Gastroesophageal sphincter (tissue), 4 donors: ENCODE measurements at regions not wholly inside any gene's neighbourhood (a gene's known extent, or its start where the extent isn't known, plus 50 kb on each side); places are given as distances from the start of the nearest gene placed in this dataset.

Experiments
- ATAC-seq: fragments of 150-250 bp; one replicate; pipeline ENCODE4 v1.9.1; 2016; ENCODE audit warnings: mild to moderate bottlenecking, moderate library complexity
- H3K27ac ChIP-seq, 4 donors: fragments of 200-600 bp; sonication (generic) in 3 of 4; 1 replicate in 3 of 4; 2 replicates in 1 of 4; pipeline ENCODE4 v1.5.1; 2016 to 2019
- H3K27me3 ChIP-seq: fragments of 200-600 bp; sonication (generic); one replicate; pipeline ENCODE4 v1.5.1; 2019
- H3K36me3 ChIP-seq, 2 donors: fragments of 200-600 bp; sonication (generic); one replicate each; pipeline ENCODE4 v1.5.1; 2019; ENCODE audit warnings: control low read depth in 1 of 2
- H3K4me1 ChIP-seq, 3 donors: fragments of 200-600 bp; sonication (generic); 1 replicate in 2 of 3; 2 replicates in 1 of 3; pipeline ENCODE4 v1.5.1; 2016 to 2019; ENCODE audit warnings: control low read depth in 2 of 3
- H3K4me3 ChIP-seq, 2 donors: fragments of 200-600 bp; sonication (generic); one replicate each; pipeline ENCODE4 v1.5.1; 2019; ENCODE audit warnings: mild to moderate bottlenecking in 1 of 2, moderate library complexity in 1 of 2
- H3K9me3 ChIP-seq, 3 donors: fragments of 200-600 bp; sonication (generic); one replicate each; pipeline ENCODE4 v1.5.1; 2017 to 2019; ENCODE audit warnings: control low read depth in 2 of 3
- CTCF ChIP-seq, 4 experiments: fragments of 200-600 bp in 2 of 4; fragments of 450-650 bp in 2 of 4; sonication (generic) in 1 of 4; IDR thresholded peaks; one replicate each; pipeline ENCODE4 v1.5.1; 2017 to 2019; ENCODE audit warnings: antibody characterized with exemption in 4 of 4, mild to moderate bottlenecking in 2 of 4, moderate library complexity in 2 of 4
- EP300 ChIP-seq: sonication (generic); formaldehyde crosslinking; IDR thresholded peaks from one replicate; pipeline ENCODE4 v1.6.1; 2017; ENCODE audit warnings: antibody characterized with exemption, mild to moderate bottlenecking
- POLR2A ChIP-seq, 2 donors: fragments of 450-650 bp; IDR thresholded peaks; one replicate each; pipeline ENCODE4 v1.6.1; 2017; ENCODE audit warnings: antibody characterized with exemption in 2 of 2, mild to moderate bottlenecking in 2 of 2, moderate library complexity in 1 of 2
- POLR2AphosphoS5 ChIP-seq: sonication (generic); formaldehyde crosslinking; IDR thresholded peaks from one replicate; pipeline ENCODE4 v1.6.1; 2017; ENCODE audit warnings: antibody characterized with exemption
- WGBS, 2 donors: methylation state at CpG; one replicate each; pipeline ENCODE4 v1.1.5; 2018; ENCODE audit warnings: low coverage in 1 of 2; 5-methylcytosine and 5-hydroxymethylcytosine counted together

- Histone ChIP-seq H3K4me3 (no peak overlapping the region), H3K27ac (peak overlapping the region in 3 of 4 donors; percentile 43 to 64 (median 50)), H3K27me3 (no peaks in the 10 kb centered on the region), H3K36me3 (no peaks in the 10 kb centered on the region), H3K9me3 (no peaks in the 10 kb centered on the region), H3K4me1 (peaks cover 3 to 63% (median 22%) of the 10 kb centered on the region in 3 donors)
- 37 to 54% methylated on average over 5 to 11 of the region's 19 CpGs for WGBS, 2 donors
- TF ChIP-seq CTCF (IDR thresholded peaks at IDR 0.05), result no peak
- no peak for TF ChIP-seq POLR2AphosphoS5
- no peak for TF ChIP-seq POLR2A (IDR thresholded peaks at IDR 0.05)
- no peak for TF ChIP-seq EP300
- ATAC-seq, result no peak
These were observed 62.0 kb downstream of the GLI2 start for GRCh38 chr2:120797421-120798221.

GRCh38 chr2:120798567-120799247 is 63.0 kb downstream of the GLI2 start:
- TF ChIP-seq POLR2AphosphoS5, result no peak
- no peak for TF ChIP-seq EP300
- no peak for TF ChIP-seq CTCF (IDR thresholded peaks at IDR 0.05)
- no peak for TF ChIP-seq POLR2A (IDR thresholded peaks at IDR 0.05)
- WGBS, 2 donors, result no CpG with 5 or more reads among the region's 8 CpGs
- H3K9me3 ChIP-seq, result no peaks in the 10 kb centered on the region
- no peaks in the 10 kb centered on the region for H3K36me3 ChIP-seq
- no peaks in the 10 kb centered on the region for H3K27me3 ChIP-seq
- peak overlapping the region in 3 of 4 donors; percentile 37 to 64 (median 50) for H3K27ac ChIP-seq
- no peak for ATAC-seq
- H3K4me1 ChIP-seq, result peaks cover 3 to 66% (median 16%) of the 10 kb centered on the region in 3 donors
- H3K4me3 ChIP-seq, result no peak overlapping the region

GRCh38 chr2:120802158-120802557 is 66.5 kb downstream of the GLI2 start:
- no peaks in the 10 kb centered on the region for H3K9me3 ChIP-seq
- TF ChIP-seq POLR2A (IDR thresholded peaks at IDR 0.05) (no peak), POLR2AphosphoS5 (no peak), EP300 (no peak), CTCF (IDR thresholded peaks at IDR 0.05) (no peak)
- no peaks in the 10 kb centered on the region for H3K36me3 ChIP-seq
- H3K4me3 ChIP-seq, result no peak overlapping the region
- H3K27ac ChIP-seq, result peak overlapping the region in 3 of 4 donors; percentile 9 to 27 (median 22)
- peak; percentile 55 for ATAC-seq
- peaks cover 3 to 76% (median 25%) of the 10 kb centered on the region in 3 donors for H3K4me1 ChIP-seq
- H3K27me3 ChIP-seq, result no peaks in the 10 kb centered on the region
- 35 to 56% methylated on average over 3 to 4 of the region's 5 CpGs for WGBS, 2 donors

GRCh38 chr2:120802867-120803484 is 67.3 kb downstream of the GLI2 start:
- 75% methylated on average over 2 to 3 of the region's 3 CpGs for WGBS, 2 donors
- H3K27ac ChIP-seq, result peak overlapping the region in 3 of 4 donors; percentile 9 to 27 (median 22)
- peaks cover 3 to 76% (median 22%) of the 10 kb centered on the region in 3 donors for H3K4me1 ChIP-seq

More at GRCh38 chr2:120802867-120803484, 67.3 kb downstream of the GLI2 start:
- no peaks in the 10 kb centered on the region for H3K27me3 ChIP-seq
- H3K4me3 ChIP-seq, result no peak overlapping the region
- ATAC-seq, result no peak
- no peaks in the 10 kb centered on the region for H3K9me3 ChIP-seq
- H3K36me3 ChIP-seq, result no peaks in the 10 kb centered on the region
- TF ChIP-seq POLR2A (IDR thresholded peaks at IDR 0.05) (no peak), CTCF (IDR thresholded peaks at IDR 0.05) (no peak), EP300 (no peak), POLR2AphosphoS5 (no peak)
